Right cardiac atrium (tissue), 5 donors: ENCODE measurements at regions not wholly inside any gene's neighbourhood (a gene's known extent, or its start where the extent isn't known, plus 50 kb on each side); places are given as distances from the start of the nearest gene placed in this dataset.
"Not testable (repeated sequence)": the region's sequence is repeated elsewhere in the genome, so short reads cannot be mapped to it uniquely, and the experiment has no call there.

ENCODE experiments used
- ATAC-seq, 2 donors: fragments of 200-7000 bp; cut with Tn5 transposase; one replicate each; pipeline versions ENCODE4 v1.8.0 to v1.9.1; 2020; ENCODE audit warnings: moderate library complexity in 2 of 2, mild to moderate bottlenecking in 1 of 2
- DNase-seq, 3 donors: peaks; one replicate each; pipeline ENCODE4 v3.0.0-alpha.2; 2020
- H3K27ac ChIP-seq: one replicate; pipeline ENCODE4 v1.5.1; 2013; ENCODE audit warnings: mild to moderate bottlenecking, low read length, control low read depth, moderate library complexity
- H3K27me3 ChIP-seq: one replicate; pipeline ENCODE4 v1.6.1; 2013; ENCODE audit not compliant: control insufficient read depth, insufficient read depth
- H3K4me1 ChIP-seq: one replicate; pipeline ENCODE4 v1.6.1; 2013; ENCODE audit warnings: low read length; ENCODE audit not compliant: control insufficient read depth, insufficient read depth
- H3K4me3 ChIP-seq: one replicate; pipeline ENCODE4 v1.5.1; 2013; ENCODE audit warnings: low read length, control low read depth
- H3K9me3 ChIP-seq: one replicate; pipeline ENCODE4 v1.6.1; 2013; ENCODE audit warnings: low read length; ENCODE audit not compliant: control insufficient read depth
- WGBS: extraction: QIAGEN DNeasy Blood & Tissue Kit; methylation state at CpG from one replicate; pipeline ENCODE4 v1.1.7; 2013; 5-methylcytosine and 5-hydroxymethylcytosine counted together
- intact Hi-C, 4 donors: fragments of 100-400 bp; cut with DNase I; formaldehyde crosslinking; loops; one replicate each; pipeline versions ENCODE4 v1.11.0 to v1.14.0; 2022 to 2023
- donor health status: healthy with polysubstance abuse.
- donor health status: DM: no; HTN: yes; CAD: no.
- donor health status: DM: no; HTN: no; CAD: no.
- donor health status: DM: no; HTN: yes; CAD: no; lungs with severe emphysema.
- donor health status: DM: yes; HTN: yes; CAD: no.

DNA sequence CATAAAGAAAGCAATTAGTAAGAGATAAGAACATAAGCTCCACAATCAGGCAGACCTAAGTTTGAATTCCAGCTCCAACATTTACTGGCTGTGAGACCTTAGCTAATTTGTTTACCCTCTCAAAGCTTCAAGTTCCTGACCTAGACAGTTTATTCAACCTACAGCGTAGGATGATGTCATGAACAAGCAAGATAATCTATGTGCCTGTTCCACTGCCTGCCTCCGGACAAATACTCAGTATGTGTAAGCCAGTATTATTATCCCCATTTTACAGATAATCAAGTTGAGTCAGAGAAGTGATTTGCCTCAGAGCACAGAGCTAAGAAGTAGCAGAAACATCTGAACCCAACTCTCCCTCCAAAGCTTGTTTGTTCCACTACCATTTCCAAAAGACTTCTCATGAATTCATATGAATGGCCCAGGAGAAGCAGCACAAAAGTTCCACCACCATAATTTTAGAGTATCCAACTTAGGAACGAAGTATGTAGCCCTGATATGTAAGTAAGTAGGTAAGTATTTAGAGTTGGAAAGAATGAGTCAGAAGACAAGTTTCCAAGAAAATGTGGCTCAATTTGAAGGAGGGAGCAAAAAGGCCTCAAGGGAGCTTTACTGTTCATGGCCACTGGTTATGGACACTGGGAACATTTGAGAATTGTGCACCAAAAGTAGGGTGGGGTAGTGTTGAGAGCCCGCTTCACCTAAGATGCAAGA, 398.2 kb downstream of the NFIB start:
- intact Hi-C loops, result loop anchor here in 1 of 4 donors (10.0 kb wide), 2 partner anchors 59 to 439 kb away; no protein-coding TSS in a partner anchor
- no peak for DNase-seq
- no peak overlapping the region for H3K27ac ChIP-seq
- H3K4me3 ChIP-seq, result no peak overlapping the region
- H3K4me1 ChIP-seq, result peaks cover 4% of the 10 kb centered on the region
- no peaks in the 10 kb centered on the region for H3K9me3 ChIP-seq
- ATAC-seq, result peak in 1 of 2 donors; percentile 18
- 70% methylated on average over 4 of the region's 4 CpGs for WGBS
- H3K27me3 ChIP-seq, result no peaks in the 10 kb centered on the region

DNA sequence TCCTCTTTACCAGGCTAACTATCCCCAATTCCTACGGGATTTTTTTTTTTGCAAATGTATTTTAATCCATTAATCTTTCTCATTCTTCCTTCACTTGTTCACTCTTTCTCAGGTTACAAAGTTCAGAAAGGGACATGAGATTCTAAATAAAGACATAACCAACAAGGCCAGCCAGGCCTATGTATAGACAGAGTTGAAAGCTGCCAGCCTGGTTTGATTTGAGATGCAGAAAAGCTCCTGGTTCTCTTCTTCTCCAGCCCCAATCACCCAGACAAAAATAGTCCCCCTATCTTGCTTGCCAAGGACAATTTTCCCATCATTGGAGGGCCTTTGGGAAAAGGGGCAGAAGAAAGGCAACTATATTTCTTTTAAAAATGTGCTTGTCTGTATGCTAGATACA, 398.8 kb downstream of the NFIB start:
- peak; percentile 50 to 77 for ATAC-seq
- Histone ChIP-seq H3K27me3 (no peaks in the 10 kb centered on the region), H3K4me3 (no peak overlapping the region), H3K4me1 (peaks cover 4% of the 10 kb centered on the region), H3K27ac (peak overlapping the region; percentile 42), H3K9me3 (no peaks in the 10 kb centered on the region)
- 60% methylated on average over 1 of the region's 1 CpG for whole genome bisulfite sequencing
- intact Hi-C loops, result loop anchor here in 1 of 4 donors (10.0 kb wide), 2 partner anchors 60 to 440 kb away; no protein-coding TSS in a partner anchor
- DNase-seq, result no peak

DNA sequence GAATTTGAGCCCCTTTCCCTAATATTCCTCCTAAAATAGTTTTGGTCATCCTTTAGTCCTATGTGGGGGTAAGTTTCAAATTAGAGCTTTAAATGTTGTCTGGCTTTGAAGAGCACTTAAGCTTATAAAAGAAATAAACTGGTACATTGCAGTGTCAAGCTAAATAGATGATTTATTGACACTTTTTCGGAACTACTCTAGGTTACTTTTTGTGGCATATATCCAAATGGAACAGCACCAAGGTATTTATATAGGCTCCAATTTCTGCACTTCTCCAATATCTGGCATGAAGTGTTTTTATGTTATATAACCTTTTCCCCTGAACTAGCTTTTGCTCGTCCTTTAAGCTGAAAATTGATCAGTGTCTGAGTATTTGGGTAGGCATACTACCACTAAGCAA, 402.5 kb downstream of the NFIB start:
- no peaks in the 10 kb centered on the region for H3K4me1 ChIP-seq
- DNase-seq, result no peak
- intact Hi-C loops, result loop anchor here in 1 of 4 donors (10.0 kb wide), 2 partner anchors 63 to 443 kb away; no protein-coding TSS in a partner anchor
- ATAC-seq, result no peak
- no peak overlapping the region for H3K4me3 ChIP-seq
- WGBS, result 91% methylated on average over 2 of the region's 2 CpGs
- H3K27ac ChIP-seq, result no peak overlapping the region
- H3K27me3 ChIP-seq, result no peaks in the 10 kb centered on the region
- no peaks in the 10 kb centered on the region for H3K9me3 ChIP-seq

DNA sequence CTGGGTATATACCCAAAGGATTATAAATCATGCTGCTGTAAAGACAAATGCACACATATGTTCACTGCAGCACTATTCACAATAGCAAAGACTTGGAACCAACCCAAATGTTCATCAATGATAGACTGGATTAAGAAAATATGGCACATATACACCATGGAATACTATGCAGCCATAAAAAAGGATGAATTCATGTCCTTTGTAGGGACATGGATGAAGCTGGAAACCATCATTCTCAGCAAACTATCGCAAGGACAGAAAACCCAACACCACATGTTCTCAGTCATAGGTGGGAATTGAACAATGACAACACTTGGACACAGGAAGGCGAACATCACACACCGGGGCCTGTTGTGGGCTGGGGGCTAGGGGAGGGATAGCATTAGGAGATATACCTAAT, 406.1 kb downstream of the NFIB start:
- intact Hi-C loops, result loop anchor here in 1 of 4 donors (10.0 kb wide), 1 partner anchor 187 kb away; no protein-coding TSS in a partner anchor
- 99% methylated on average over 3 of the region's 3 CpGs for WGBS

DNA sequence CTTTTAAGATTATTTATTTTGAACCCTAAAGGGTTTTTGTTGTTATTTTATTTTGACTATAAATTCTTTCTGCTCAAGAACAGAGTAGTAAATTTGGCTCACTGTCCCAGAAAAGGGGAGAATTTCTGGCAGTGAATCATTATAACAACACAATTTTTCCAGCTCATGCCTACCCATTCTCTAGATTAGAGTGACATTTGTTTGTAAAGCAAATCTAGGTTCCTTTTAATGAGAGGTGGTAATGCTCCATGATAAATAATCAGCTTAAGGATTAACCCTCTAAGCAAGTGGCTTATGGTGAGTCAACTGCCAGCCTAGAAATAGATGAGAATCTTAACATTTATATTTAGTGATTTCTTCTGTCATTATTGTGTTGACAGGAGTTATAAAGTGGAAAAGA, 409.2 kb downstream of the NFIB start:
- H3K9me3 ChIP-seq, result no peaks in the 10 kb centered on the region
- no peak for DNase-seq
- H3K27ac ChIP-seq, result no peak overlapping the region
- intact Hi-C loops, result loop anchor here in 1 of 4 donors (10.0 kb wide), 1 partner anchor 190 kb away; no protein-coding TSS in a partner anchor
- no peak overlapping the region for H3K4me3 ChIP-seq
- no peaks in the 10 kb centered on the region for H3K27me3 ChIP-seq
- H3K4me1 ChIP-seq, result no peaks in the 10 kb centered on the region
- peak in 1 of 2 donors; percentile 61 for ATAC-seq

More for the DNA sequence above, 406.1 kb downstream of the NFIB start:
- not testable (repeated sequence) for ATAC-seq, H3K4me1 ChIP-seq, DNase-seq, H3K27me3 ChIP-seq, H3K4me3 ChIP-seq, H3K27ac ChIP-seq, H3K9me3 ChIP-seq

DNA sequence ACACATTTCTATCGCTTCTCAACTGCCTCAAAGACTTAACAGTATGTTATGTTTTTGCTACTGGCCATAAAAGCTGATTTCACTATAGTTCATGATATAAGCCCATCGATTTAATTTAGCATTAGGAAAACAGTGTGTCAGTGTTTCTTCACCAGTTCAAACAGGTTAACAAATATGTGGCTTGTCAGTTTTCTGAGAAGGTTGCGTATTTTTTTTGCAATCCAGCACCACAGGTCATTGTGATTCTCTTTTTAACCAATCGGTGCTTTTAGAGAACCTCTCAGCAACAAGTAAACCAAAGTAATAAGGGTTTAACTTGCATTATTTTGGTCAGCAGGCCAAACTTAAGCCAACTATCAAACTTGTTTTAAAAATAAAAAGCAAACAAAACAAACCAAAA, 409.6 kb downstream of the NFIB start:
- Histone ChIP-seq H3K27ac (no peak overlapping the region), H3K9me3 (no peaks in the 10 kb centered on the region), H3K4me3 (no peak overlapping the region), H3K4me1 (no peaks in the 10 kb centered on the region), H3K27me3 (no peaks in the 10 kb centered on the region)
- ATAC-seq (no peak), DNase-seq (no peak)
- WGBS, result 80% methylated on average over 4 of the region's 4 CpGs
- intact Hi-C loops, result loop anchor here in 1 of 4 donors (10.0 kb wide), 1 partner anchor 190 kb away; no protein-coding TSS in a partner anchor

DNA sequence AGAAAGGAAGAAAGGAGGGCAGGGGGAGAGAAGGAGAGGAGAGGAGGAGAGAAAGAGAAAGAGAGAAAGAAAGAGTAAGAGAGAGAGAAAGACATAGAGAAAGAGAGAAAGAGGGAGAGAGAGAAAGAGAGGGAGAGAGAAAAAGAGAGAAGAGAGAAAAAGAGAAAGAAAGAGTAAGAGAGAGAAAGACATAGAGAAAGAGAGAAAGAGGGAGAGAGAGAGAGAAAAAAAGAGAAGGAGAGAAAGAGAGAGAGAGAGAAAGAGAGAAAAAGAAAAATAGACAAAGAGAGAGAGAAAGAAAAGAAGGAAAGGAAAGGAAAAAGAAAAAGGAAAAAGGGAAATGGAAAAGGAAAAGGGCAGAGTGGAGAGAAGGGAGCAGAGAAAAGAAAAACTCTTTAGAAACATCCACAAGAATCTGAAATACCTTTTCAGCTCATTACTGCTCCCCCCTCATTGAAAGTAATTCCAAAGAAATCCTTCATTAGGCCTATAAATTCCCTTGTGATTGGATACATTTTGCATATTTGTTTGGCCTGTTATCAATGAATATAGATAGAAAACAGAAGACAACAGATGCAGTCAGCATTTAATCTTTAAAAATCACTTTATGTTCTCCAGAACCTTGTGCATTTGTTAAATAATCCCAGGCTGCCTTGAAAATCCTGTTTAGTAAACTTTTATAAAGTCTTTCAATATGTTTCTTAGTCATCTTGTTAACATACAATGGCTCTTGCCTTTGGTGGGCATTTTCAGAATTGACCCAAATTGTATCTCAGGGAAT, 411.5 kb downstream of the NFIB start:
- intact Hi-C loops, result loop anchor here in 1 of 4 donors (10.0 kb wide), 1 partner anchor 192 kb away; no protein-coding TSS in a partner anchor
- no peaks in the 10 kb centered on the region for H3K9me3 ChIP-seq
- H3K4me3 ChIP-seq, result no peak overlapping the region
- no peaks in the 10 kb centered on the region for H3K27me3 ChIP-seq
- DNase-seq (no peak), ATAC-seq (no peak)
- no peak overlapping the region for H3K27ac ChIP-seq
- H3K4me1 ChIP-seq, result peaks cover 3% of the 10 kb centered on the region

DNA sequence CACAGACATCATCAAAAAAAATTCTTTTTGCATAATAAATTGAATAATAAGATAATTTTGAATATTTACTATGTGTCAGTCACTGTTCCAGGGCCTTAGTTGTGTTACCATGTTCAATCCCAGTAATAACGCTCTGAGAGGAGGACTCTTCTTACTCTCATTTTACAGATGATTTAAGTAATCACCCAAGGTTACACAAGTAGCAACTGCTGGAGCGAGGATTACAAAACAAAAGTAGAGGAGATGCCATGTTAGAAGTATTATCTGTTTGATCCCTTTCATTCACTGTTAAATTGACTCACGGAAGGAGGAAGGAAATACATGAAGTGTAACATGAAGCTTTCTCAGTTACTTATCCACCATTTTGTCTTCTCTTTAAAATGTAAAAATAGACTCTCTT, 412.8 kb downstream of the NFIB start:
- H3K27ac ChIP-seq, result no peak overlapping the region
- no peaks in the 10 kb centered on the region for H3K9me3 ChIP-seq
- intact Hi-C loops, result loop anchor here in 1 of 4 donors (10.0 kb wide), 1 partner anchor 194 kb away; no protein-coding TSS in a partner anchor
- DNase-seq (no peak), ATAC-seq (no peak)
- peaks cover 3% of the 10 kb centered on the region for H3K4me1 ChIP-seq
- no peaks in the 10 kb centered on the region for H3K27me3 ChIP-seq
- WGBS, result 90% methylated on average over 3 of the region's 3 CpGs
- H3K4me3 ChIP-seq, result no peak overlapping the region

DNA sequence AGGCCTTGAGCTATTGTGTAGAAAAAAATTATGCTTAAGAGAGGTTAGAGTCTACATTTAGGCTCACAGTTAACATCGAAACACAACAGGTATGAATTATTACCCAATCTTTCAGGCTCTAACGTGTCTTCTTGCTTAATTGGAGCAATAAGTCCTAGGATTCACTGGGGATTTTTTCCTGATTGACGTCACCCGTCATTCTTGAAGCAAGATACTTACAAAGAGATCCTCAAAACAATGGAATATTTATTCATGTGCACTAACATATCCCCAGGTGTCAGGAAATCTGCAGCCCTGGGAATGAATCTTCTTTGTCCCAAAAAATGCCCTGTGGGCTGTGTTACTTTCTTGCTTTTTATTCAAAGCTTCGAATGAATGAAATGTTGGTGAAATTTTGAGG, 413.5 kb downstream of the NFIB start:
- DNase-seq, result no peak
- H3K4me1 ChIP-seq, result peaks cover 3% of the 10 kb centered on the region

DNA sequence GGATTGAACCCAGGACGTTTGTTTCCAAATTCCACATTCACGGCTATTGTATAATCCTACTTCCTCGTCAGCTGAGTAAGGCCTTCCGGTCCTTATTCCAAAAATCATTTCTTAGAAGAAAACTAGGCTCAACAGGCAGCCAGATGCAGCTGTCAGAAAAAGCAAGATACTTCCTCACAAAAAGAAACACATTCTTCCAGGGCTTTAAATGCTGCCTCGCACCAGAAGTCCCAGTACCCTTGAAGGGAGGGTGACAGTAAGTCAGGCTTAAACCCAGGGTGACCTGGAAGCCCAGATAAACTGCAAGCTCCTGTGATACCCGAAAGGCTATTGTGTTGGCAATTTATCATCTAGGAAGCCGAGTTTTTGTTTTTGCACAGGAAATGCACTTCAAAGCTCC, 414.0 kb downstream of the NFIB start:
- peak; percentile 59 to 78 for ATAC-seq
- WGBS, result 35% methylated on average over 7 of the region's 7 CpGs

More for the DNA sequence above, 413.5 kb downstream of the NFIB start:
- no peak for ATAC-seq
- Histone ChIP-seq H3K27me3 (no peaks in the 10 kb centered on the region), H3K4me3 (no peak overlapping the region), H3K9me3 (no peaks in the 10 kb centered on the region), H3K27ac (no peak overlapping the region)
- WGBS, result 69% methylated on average over 5 of the region's 5 CpGs
- intact Hi-C loops, result loop anchor here in 1 of 4 donors (10.0 kb wide), 1 partner anchor 194 kb away; no protein-coding TSS in a partner anchor

DNA sequence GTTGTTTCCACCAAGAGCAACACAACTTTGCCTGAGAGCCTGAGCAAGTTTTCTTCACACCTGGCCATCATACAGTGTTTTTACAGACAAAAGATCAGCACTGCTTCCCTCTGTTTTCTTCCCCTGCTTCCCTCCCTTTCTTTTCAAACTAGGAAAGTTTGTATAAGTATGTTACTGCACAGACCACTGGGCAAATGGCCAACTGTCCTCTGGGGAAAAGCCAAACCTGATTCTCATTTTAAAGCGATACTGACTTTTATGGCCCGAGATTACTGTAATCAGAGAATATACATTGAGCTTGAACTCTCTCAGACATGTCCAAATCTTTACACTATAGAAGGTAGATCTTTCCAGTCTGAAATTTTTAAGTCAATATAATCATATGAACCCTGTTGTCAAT, 415.0 kb downstream of the NFIB start:
- Histone ChIP-seq H3K4me1 (peaks cover 3% of the 10 kb centered on the region), H3K4me3 (no peak overlapping the region), H3K27me3 (no peaks in the 10 kb centered on the region), H3K27ac (no peak overlapping the region), H3K9me3 (no peaks in the 10 kb centered on the region)
- intact Hi-C loops, result no loop called here
- 26% methylated on average over 2 of the region's 2 CpGs for WGBS
- DNase-seq, result peak in 2 of 3 donors; percentile 16 to 37
- ATAC-seq, result no peak

More for the DNA sequence above, 414.0 kb downstream of the NFIB start:
- Histone ChIP-seq H3K4me3 (no peak overlapping the region), H3K4me1 (peaks cover 3% of the 10 kb centered on the region), H3K9me3 (no peaks in the 10 kb centered on the region), H3K27ac (peak overlapping the region; percentile 51), H3K27me3 (no peaks in the 10 kb centered on the region)
- intact Hi-C loops, result loop anchor here in 1 of 4 donors (10.0 kb wide), 1 partner anchor 195 kb away; no protein-coding TSS in a partner anchor
- DNase-seq, result no peak
